ENCODE measurements at regions not wholly inside any gene's neighbourhood (a gene's known extent, or its start where the extent isn't known, plus 50 kb on each side); places are given as distances from the start of the nearest gene placed in this dataset.

DNA sequence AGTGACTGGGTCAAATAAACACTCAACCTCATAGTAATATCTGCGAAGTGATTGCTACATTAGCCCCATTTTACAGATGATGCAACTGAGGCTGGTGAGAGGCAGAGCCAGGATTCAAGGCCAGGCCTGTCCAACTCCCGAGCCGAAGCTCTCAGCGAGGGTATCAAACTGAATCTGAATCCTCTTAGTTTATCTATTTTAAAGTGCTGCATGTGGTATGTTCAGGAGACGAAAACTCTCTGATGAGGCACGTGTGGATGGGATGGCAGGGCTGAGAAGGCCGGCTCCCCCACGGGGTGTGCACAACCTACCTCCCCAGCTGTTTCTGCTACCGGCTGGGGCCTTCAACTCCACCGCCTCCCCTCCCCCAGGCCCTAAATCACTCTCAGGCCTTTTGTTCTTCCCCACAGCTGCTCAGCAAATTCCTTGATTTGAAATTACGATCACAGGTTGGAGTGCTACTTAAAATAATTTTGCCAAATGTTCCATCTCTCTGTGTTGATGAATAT lies 171.8 kb downstream of the TOMM20 start (continued):
- TF ChIP-seq ASH2L (IDR thresholded peaks at IDR 0.05; ENCODE audit: insufficient read length, low read depth, low read length) (no peak), CEBPB (IDR thresholded peaks at IDR 0.05; ENCODE audit: borderline replicate concordance, low read depth, low read length) (peak; percentile 50; the same call in 1 of the 2 replicates), MTA1 (CRISPR knock-in tag; IDR thresholded peaks at IDR 0.05; ENCODE audit: borderline replicate concordance) (no peak), ZNF550 (CRISPR knock-in tag; IDR thresholded peaks at IDR 0.05; ENCODE audit: borderline replicate concordance) (no peak), RAD51 (IDR thresholded peaks at IDR 0.05; ENCODE audit: borderline replicate concordance) (no peak), ZNF781 (CRISPR knock-in tag; IDR thresholded peaks at IDR 0.05; ENCODE audit: borderline replicate concordance, not compliant biosample characterization) (no peak), ZFYVE20 (CRISPR knock-in tag; IDR thresholded peaks at IDR 0.05; ENCODE audit: borderline replicate concordance, low read depth) (no peak), ZNF34 (CRISPR knock-in tag; IDR thresholded peaks at IDR 0.05; ENCODE audit: borderline replicate concordance) (no peak), ZNF143 (CRISPR knock-in tag; IDR thresholded peaks at IDR 0.05) (no peak), KLF6 (CRISPR knock-in tag; IDR thresholded peaks at IDR 0.05) (no peak), SOX6 (IDR thresholded peaks at IDR 0.05) (no peak), SOX6 (CRISPR knock-in tag; IDR thresholded peaks at IDR 0.05) (no peak), RARG (CRISPR knock-in tag; IDR thresholded peaks at IDR 0.05; ENCODE audit: low read depth) (no peak), PTBP1 (IDR thresholded peaks at IDR 0.05; ENCODE audit: low read depth, low read length, poor library complexity, severe bottlenecking) (no peak), MTF1 (CRISPR knock-in tag; IDR thresholded peaks at IDR 0.05) (no peak), RFXAP (CRISPR knock-in tag; IDR thresholded peaks at IDR 0.05; ENCODE audit: borderline replicate concordance) (no peak), ZNF557 (CRISPR knock-in tag; IDR thresholded peaks at IDR 0.05) (no peak), NR2C2 (CRISPR knock-in tag; IDR thresholded peaks at IDR 0.05; ENCODE audit: borderline replicate concordance) (no peak), RBM22 (optimal IDR thresholded peaks at IDR 0.05; ENCODE audit: low read length) (peak; percentile 51)
- TF ChIP-seq, protein P1, sequence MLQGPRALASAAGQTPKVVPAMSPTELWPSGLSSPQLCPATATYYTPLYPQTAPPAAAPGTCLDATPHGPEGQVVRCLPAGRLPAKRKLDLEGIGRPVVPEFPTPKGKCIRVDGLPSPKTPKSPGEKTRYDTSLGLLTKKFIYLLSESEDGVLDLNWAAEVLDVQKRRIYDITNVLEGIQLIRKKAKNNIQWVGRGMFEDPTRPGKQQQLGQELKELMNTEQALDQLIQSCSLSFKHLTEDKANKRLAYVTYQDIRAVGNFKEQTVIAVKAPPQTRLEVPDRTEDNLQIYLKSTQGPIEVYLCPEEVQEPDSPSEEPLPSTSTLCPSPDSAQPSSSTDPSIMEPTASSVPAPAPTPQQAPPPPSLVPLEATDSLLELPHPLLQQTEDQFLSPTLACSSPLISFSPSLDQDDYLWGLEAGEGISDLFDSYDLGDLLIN (CRISPR knock-in tag; IDR thresholded peaks at IDR 0.05; ENCODE audit: borderline replicate concordance) = 0 out of 2 replicates have a peak, but pooled peaks have one; percentile 53
- TF ChIP-seq, protein P2, sequence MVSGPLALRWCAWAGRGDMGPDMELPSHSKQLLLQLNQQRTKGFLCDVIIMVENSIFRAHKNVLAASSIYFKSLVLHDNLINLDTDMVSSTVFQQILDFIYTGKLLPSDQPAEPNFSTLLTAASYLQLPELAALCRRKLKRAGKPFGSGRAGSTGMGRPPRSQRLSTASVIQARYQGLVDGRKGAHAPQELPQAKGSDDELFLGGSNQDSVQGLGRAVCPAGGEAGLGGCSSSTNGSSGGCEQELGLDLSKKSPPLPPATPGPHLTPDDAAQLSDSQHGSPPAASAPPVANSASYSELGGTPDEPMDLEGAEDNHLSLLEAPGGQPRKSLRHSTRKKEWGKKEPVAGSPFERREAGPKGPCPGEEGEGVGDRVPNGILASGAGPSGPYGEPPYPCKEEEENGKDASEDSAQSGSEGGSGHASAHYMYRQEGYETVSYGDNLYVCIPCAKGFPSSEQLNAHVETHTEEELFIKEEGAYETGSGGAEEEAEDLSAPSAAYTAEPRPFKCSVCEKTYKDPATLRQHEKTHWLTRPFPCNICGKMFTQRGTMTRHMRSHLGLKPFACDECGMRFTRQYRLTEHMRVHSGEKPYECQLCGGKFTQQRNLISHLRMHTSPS (CRISPR knock-in tag; IDR thresholded peaks at IDR 0.05; ENCODE audit: low read depth) = no peak
- TF ChIP-seq, protein P3, sequence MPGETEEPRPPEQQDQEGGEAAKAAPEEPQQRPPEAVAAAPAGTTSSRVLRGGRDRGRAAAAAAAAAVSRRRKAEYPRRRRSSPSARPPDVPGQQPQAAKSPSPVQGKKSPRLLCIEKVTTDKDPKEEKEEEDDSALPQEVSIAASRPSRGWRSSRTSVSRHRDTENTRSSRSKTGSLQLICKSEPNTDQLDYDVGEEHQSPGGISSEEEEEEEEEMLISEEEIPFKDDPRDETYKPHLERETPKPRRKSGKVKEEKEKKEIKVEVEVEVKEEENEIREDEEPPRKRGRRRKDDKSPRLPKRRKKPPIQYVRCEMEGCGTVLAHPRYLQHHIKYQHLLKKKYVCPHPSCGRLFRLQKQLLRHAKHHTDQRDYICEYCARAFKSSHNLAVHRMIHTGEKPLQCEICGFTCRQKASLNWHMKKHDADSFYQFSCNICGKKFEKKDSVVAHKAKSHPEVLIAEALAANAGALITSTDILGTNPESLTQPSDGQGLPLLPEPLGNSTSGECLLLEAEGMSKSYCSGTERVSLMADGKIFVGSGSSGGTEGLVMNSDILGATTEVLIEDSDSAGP (CRISPR knock-in tag; IDR thresholded peaks at IDR 0.05; ENCODE audit: borderline replicate concordance) = no peak
